ENCODE measurements at regions not wholly inside any gene's neighbourhood (a gene's known extent, or its start where the extent isn't known, plus 50 kb on each side); places are given as distances from the start of the nearest gene placed in this dataset.
A peak's percentile ranks its signal among the peaks of the same experiment; 100 is the strongest.

DNA sequence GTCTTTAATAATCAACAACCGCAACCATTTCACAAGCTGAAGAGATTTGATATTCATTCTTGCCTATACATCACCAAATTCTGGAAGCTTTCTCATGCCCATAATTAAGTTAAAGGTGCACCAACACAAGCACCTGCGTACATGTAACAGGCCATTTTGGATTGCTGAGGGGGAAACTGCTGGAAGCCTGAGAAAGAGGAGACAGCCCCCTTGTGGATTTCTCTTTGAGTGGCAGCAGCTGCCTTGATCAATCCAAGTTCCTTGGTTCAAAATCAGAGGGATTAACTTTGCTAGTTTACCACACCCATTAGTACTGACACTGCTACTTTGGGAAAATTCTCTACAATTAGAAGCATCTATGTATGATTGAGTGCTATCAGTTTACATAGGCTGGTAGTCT lies 321.1 kb downstream of the NOVA1 start:
- CTCF ChIA-PET, result interaction anchor here (0.8 to 3.4 kb wide), 4 partner anchors 113 to 865 kb away, joined by 3 to 15 read pairs (median 8); no protein-coding TSS in a partner anchor
- no TSS peak for BruUV-seq (replicated peaks)
- FAIRE-seq (peak; percentile 53), DNase-seq (ENCODE audit: low read depth, low spot score) (peak; percentile 31)
- Histone ChIP-seq H2AFZ (ENCODE audit: low read depth, low read length) (peak overlapping the region; percentile 41), H3K4me2 (ENCODE audit: insufficient read depth, low read length) (no peak overlapping the region), H4K20me1 (replicated peaks; ENCODE audit: control insufficient read depth, extremely low read depth, insufficient read depth, low read length) (no peaks in the 10 kb centered on the region), H3K27me3 (ENCODE audit: control insufficient read depth in 2 of 2, insufficient read depth in 2 of 2, low read length in 2 of 2) (no peaks in the 10 kb centered on the region), H3K4me3 (replicated peaks in 1 of 3; ENCODE audit: insufficient read depth in 1 of 3, low read depth in 1 of 3, low read length in 3 of 3) (no peak overlapping the region), H3K9me3 (replicated peaks; ENCODE audit: control insufficient read depth, insufficient read depth, low read length) (no peaks in the 10 kb centered on the region), H3K4me1 (ENCODE audit: control insufficient read depth, extremely low read depth, insufficient read depth, low read length) (no peaks in the 10 kb centered on the region), H3K9ac (replicated peaks; ENCODE audit: extremely low read depth, insufficient read depth, low read length) (no peak overlapping the region), H3K9me1 (replicated peaks; ENCODE audit: control insufficient read depth, extremely low read depth, insufficient read depth, low read length) (peaks cover 2% of the 10 kb centered on the region), H3K36me3 (ENCODE audit: control insufficient read depth in 2 of 2, extremely low read depth in 1 of 2, insufficient read depth in 2 of 2, low read length in 2 of 2) (no peaks in the 10 kb centered on the region), H3K79me2 (ENCODE audit: control insufficient read depth, insufficient read depth, low read length) (no peaks in the 10 kb centered on the region), H3K27ac (ENCODE audit: insufficient read depth, low read depth, low read length) (no peak overlapping the region)
- intact Hi-C loops (cut with micrococcal nuclease) (loop anchor here (2.0 to 10.0 kb wide), 3 partner anchors 112 to 708 kb away; no protein-coding TSS in a partner anchor), dilution Hi-C loops (cut with MboI; ENCODE audit: extremely low pct_ligation_motif_present, low sequenced_read_pairs) (no loop called here)
- POLR2A ChIA-PET, result no interaction called here
- TF ChIP-seq, protein P1, sequence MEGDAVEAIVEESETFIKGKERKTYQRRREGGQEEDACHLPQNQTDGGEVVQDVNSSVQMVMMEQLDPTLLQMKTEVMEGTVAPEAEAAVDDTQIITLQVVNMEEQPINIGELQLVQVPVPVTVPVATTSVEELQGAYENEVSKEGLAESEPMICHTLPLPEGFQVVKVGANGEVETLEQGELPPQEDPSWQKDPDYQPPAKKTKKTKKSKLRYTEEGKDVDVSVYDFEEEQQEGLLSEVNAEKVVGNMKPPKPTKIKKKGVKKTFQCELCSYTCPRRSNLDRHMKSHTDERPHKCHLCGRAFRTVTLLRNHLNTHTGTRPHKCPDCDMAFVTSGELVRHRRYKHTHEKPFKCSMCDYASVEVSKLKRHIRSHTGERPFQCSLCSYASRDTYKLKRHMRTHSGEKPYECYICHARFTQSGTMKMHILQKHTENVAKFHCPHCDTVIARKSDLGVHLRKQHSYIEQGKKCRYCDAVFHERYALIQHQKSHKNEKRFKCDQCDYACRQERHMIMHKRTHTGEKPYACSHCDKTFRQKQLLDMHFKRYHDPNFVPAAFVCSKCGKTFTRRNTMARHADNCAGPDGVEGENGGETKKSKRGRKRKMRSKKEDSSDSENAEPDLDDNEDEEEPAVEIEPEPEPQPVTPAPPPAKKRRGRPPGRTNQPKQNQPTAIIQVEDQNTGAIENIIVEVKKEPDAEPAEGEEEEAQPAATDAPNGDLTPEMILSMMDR (IDR thresholded peaks at IDR 0.05; ENCODE audit: extremely low read depth in 1 of 2, insufficient read depth in 1 of 2, low read depth in 1 of 2, low read length in 2 of 2), result peak; percentile 38 to 54
- no peak for TF ChIP-seq EZH2 (IDR thresholded peaks at IDR 0.05; ENCODE audit: borderline replicate concordance, low read depth, low read length, severe bottlenecking)
- no peak for TF ChIP-seq POLR2AphosphoS5 (IDR thresholded peaks at IDR 0.05; ENCODE audit: insufficient read depth, low read depth, low read length)

DNA sequence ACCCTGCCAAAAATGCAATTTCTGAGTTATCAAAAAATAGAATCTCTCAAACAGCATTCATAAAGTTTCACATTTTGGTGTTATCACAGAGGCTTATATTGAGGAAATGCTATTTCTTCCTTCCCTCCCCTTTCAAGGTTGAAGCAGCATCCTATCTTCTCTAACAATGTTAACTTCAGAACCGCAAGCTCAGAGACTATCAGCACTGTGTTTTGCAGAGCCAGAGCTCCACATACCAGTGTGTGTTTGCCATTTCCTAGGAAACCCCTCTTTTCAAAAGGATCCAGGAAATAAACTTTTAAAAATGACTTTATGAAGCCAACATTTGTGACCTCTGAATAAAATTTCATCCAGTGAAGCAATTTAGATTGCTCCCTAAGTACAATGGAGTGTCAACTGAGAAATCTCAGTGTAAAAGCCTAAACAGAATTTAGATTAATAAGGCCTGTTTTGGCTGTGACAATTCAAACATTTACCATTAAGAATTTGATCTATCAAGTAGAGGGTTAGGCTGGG lies 332.6 kb downstream of the NOVA1 start:
- ChIA-PET CTCF (no interaction called here), POLR2A (no interaction called here)
- dilution Hi-C loops (cut with MboI; ENCODE audit: extremely low pct_ligation_motif_present, low sequenced_read_pairs) (no loop called here), intact Hi-C loops (cut with micrococcal nuclease) (no loop called here)
- no peaks in the 10 kb centered on the region for H3K9me3 ChIP-seq (replicated peaks; ENCODE audit: control insufficient read depth, insufficient read depth, low read length)
- BruUV-seq (replicated peaks), result no TSS peak
- TF ChIP-seq, protein P1 (IDR thresholded peaks at IDR 0.05; ENCODE audit: extremely low read depth in 1 of 2, insufficient read depth in 1 of 2, low read depth in 1 of 2, low read length in 2 of 2), result no peak
- H3K9me1 ChIP-seq (replicated peaks; ENCODE audit: control insufficient read depth, extremely low read depth, insufficient read depth, low read length), result no peaks in the 10 kb centered on the region
- H3K27ac ChIP-seq (ENCODE audit: insufficient read depth, low read depth, low read length), result no peak overlapping the region
- H3K36me3 ChIP-seq (ENCODE audit: control insufficient read depth in 2 of 2, extremely low read depth in 1 of 2, insufficient read depth in 2 of 2, low read length in 2 of 2), result no peaks in the 10 kb centered on the region
- no peak overlapping the region for H2AFZ ChIP-seq (ENCODE audit: low read depth, low read length)
- no peaks in the 10 kb centered on the region for H4K20me1 ChIP-seq (replicated peaks; ENCODE audit: control insufficient read depth, extremely low read depth, insufficient read depth, low read length)
- DNase-seq (ENCODE audit: low read depth, low spot score) (no peak), FAIRE-seq (no peak)
- no peak overlapping the region for H3K4me3 ChIP-seq (replicated peaks in 1 of 3; ENCODE audit: insufficient read depth in 1 of 3, low read depth in 1 of 3, low read length in 3 of 3)
- H3K4me2 ChIP-seq (ENCODE audit: insufficient read depth, low read length), result no peak overlapping the region
- no peak overlapping the region for H3K9ac ChIP-seq (replicated peaks; ENCODE audit: extremely low read depth, insufficient read depth, low read length)
- H3K79me2 ChIP-seq (ENCODE audit: control insufficient read depth, insufficient read depth, low read length), result no peaks in the 10 kb centered on the region
- no peaks in the 10 kb centered on the region for H3K4me1 ChIP-seq (ENCODE audit: control insufficient read depth, extremely low read depth, insufficient read depth, low read length)
- H3K27me3 ChIP-seq (ENCODE audit: control insufficient read depth in 2 of 2, insufficient read depth in 2 of 2, low read length in 2 of 2), result no peaks in the 10 kb centered on the region
